A673 (cell line): ENCODE measurements at regions not wholly inside any gene's neighbourhood (a gene's known extent, or its start where the extent isn't known, plus 50 kb on each side); places are given as distances from the start of the nearest gene placed in this dataset.

Experiments
- BruUV-seq: library from RNA; stranded (reverse); fragments of 400-500 nt; replicated peaks from 2 replicates; lab custom pipeline; 2021; lab: Mats Ljungman, UMichigan
- CTCF ChIA-PET: fragments of 300-600 bp; sonication (Branson Sonifier 250); formaldehyde crosslinking; loops from one replicate; lab custom pipeline; 2022; ENCODE audit warnings: antibody characterized with exemption; lab: Charles Lee
- POLR2A ChIA-PET: fragments of 300-600 bp; sonication (Branson Sonifier 250); formaldehyde crosslinking; loops from one replicate; lab custom pipeline; 2022; ENCODE audit warnings: antibody characterized with exemption; ENCODE audit not compliant: low non-redundant PET; lab: Charles Lee
- DNase-seq: peaks from one replicate; pipeline ENCODE4 v3.0.0-alpha.2; 2015; ENCODE audit warnings: low spot score
- H3K27ac ChIP-seq: fragments of 200-600 bp; sonication (generic); 2 replicates; pipeline ENCODE4 v1.5.1; 2016; ENCODE audit warnings: mixed run types, low read depth, mild to moderate bottlenecking, mixed read lengths, antibody characterized with exemption, low read length; ENCODE audit not compliant: poor library complexity, severe bottlenecking
- H3K27me3 ChIP-seq: fragments of 200-600 bp; sonication (generic); replicated peaks from 2 replicates; pipeline ENCODE4 v1.6.1; 2017; ENCODE audit warnings: mixed run types, low read depth, mild to moderate bottlenecking, mixed read lengths, antibody characterized with exemption, low read length; ENCODE audit not compliant: insufficient read depth, poor library complexity
- H3K36me3 ChIP-seq: fragments of 200-600 bp; sonication (generic); 2 replicates; pipeline ENCODE4 v1.6.1; 2016; ENCODE audit warnings: mixed run types, mild to moderate bottlenecking, mixed read lengths, antibody characterized with exemption, low read length; ENCODE audit not compliant: insufficient read depth, poor library complexity, severe bottlenecking
- H3K4me1 ChIP-seq: fragments of 200-600 bp; sonication (generic); 2 replicates; pipeline ENCODE4 v1.6.1; 2017; ENCODE audit warnings: mixed run types, mild to moderate bottlenecking, mixed read lengths, antibody characterized with exemption, low read length; ENCODE audit not compliant: insufficient read depth, poor library complexity, severe bottlenecking
- H3K4me3 ChIP-seq: fragments of 200-600 bp; sonication (generic); 2 replicates; pipeline ENCODE4 v1.5.1; 2016; ENCODE audit warnings: low read depth, mixed run types, mild to moderate bottlenecking, mixed read lengths, low read length; ENCODE audit not compliant: poor library complexity, severe bottlenecking
- H3K9me3 ChIP-seq: fragments of 200-600 bp; sonication (generic); 2 replicates; pipeline ENCODE4 v1.6.1; 2016; ENCODE audit warnings: mixed run types, low read depth, mild to moderate bottlenecking, mixed read lengths, antibody characterized with exemption, low read length; ENCODE audit not compliant: poor library complexity, severe bottlenecking
- EZH2 ChIP-seq: fragments of 200-600 bp; sonication (generic); IDR thresholded peaks from 2 replicates; pipeline ENCODE4 v1.6.1; 2017; ENCODE audit warnings: borderline replicate concordance, low read depth, mild to moderate bottlenecking, mixed read lengths, antibody characterized with exemption, low read length; ENCODE audit not compliant: poor library complexity, severe bottlenecking
- intact Hi-C: fragments of 100-400 bp; cut with micrococcal nuclease; formaldehyde crosslinking; loops from one replicate; pipeline ENCODE4 v1.10.0; 2022; ENCODE audit not compliant: unreplicated experiment
- TF ChIP-seq, protein P1 (sequence below): fragments of 300-800, 200-600 bp; sonication (generic); conservative IDR thresholded peaks from 2 replicates; pipeline ENCODE4 v1.5.1; 2017; ENCODE audit warnings: low read depth, mild to moderate bottlenecking, antibody characterized with exemption, low read length, moderate library complexity, mixed read lengths

DNA sequence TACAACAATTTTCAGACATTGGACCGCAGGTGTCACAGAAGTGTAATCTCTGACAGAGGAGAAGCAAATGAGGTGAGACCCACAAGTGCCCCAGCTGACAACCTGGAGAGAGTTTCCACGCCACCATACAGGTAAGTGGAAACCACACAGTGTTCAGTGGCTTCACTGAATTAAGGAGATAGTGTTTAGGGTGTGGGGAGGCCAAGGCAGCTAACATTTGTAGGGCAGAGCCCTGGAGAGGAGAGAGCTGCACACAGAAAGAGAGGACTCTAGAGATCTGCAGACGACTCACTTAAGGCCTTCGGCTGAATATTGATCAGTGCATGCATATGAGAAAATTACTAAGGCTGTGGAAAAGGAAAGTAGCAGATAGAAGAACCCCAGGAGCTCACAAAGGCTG lies 228.9 kb upstream of the TNRC6C start:
- CTCF ChIA-PET, result no interaction called here
- POLR2A ChIA-PET, result no interaction called here

DNA sequence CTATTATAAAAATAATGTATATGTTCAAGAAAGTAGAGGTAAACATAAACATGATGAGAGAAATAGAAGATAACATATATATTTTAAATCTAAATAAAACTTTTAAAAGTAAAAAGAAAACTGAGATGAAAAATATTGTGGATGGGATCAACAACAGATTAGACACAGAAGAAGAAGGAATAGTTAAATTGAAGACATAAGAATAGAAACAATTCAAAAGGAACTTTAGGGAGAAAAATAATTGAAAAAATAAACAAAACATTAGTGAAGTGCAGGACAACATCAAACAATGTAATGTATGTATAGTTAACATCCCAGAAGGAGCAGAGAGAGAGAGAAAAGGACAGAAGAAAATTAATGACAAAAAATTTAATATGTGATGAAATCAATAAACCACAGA lies 228.1 kb upstream of the TNRC6C start:
- Histone ChIP-seq H3K27me3 (no peaks in the 10 kb centered on the region), H3K4me1 (peaks cover 16% of the 10 kb centered on the region), H3K9me3 (no peaks in the 10 kb centered on the region), H3K36me3 (no peaks in the 10 kb centered on the region), H3K27ac (no peak overlapping the region), H3K4me3 (no peak overlapping the region)
- no peak for DNase-seq
- no TSS peak for BruUV-seq
- CTCF ChIA-PET, result no interaction called here
- POLR2A ChIA-PET, result no interaction called here
- intact Hi-C loops, result no loop called here
- TF ChIP-seq EZH2, result no peak
- TF ChIP-seq, protein P1, sequence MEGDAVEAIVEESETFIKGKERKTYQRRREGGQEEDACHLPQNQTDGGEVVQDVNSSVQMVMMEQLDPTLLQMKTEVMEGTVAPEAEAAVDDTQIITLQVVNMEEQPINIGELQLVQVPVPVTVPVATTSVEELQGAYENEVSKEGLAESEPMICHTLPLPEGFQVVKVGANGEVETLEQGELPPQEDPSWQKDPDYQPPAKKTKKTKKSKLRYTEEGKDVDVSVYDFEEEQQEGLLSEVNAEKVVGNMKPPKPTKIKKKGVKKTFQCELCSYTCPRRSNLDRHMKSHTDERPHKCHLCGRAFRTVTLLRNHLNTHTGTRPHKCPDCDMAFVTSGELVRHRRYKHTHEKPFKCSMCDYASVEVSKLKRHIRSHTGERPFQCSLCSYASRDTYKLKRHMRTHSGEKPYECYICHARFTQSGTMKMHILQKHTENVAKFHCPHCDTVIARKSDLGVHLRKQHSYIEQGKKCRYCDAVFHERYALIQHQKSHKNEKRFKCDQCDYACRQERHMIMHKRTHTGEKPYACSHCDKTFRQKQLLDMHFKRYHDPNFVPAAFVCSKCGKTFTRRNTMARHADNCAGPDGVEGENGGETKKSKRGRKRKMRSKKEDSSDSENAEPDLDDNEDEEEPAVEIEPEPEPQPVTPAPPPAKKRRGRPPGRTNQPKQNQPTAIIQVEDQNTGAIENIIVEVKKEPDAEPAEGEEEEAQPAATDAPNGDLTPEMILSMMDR, result no peak

More for the DNA sequence above, 228.9 kb upstream of the TNRC6C start:
- BruUV-seq, result no TSS peak
- Histone ChIP-seq H3K27ac (no peak overlapping the region), H3K4me1 (peaks cover 9% of the 10 kb centered on the region), H3K27me3 (no peaks in the 10 kb centered on the region), H3K36me3 (no peaks in the 10 kb centered on the region), H3K9me3 (no peaks in the 10 kb centered on the region), H3K4me3 (no peak overlapping the region)
- intact Hi-C loops, result no loop called here
- no peak for DNase-seq
- TF ChIP-seq, protein P1, result no peak
- TF ChIP-seq EZH2, result no peak

DNA sequence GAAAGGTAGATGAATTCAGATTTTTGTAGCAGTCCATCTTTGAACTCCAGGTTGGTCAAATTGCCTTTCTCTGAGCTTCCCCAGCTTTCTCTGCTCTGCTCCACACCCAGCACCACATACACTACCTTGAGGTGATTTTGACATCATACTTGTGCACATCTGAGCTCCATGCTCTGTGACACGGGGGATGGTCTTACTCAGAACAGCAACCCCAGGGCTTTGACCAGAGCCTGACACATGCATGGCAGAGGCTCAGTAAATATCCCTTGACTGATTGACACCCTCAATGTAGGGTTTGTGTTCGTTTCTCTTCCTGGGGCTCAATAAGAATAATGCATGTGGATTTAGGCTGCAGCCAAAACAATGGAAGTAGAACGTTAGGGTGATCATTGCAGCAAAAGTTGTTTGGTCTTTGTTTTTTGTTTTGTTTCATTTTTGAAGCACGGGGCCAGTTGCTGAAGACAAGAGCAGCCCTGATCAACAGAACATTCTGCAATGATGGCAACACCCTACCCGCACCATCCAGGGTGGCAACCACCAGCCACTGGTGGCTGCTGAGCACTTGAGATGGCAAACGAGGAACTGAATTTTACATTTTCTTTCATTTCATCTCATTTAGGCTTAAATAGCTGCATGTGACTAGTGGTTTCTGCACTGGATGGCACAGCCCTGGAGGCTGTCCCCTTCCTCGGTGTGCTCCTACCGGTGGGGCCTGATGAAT lies 224.8 kb upstream of the TNRC6C start:
- Histone ChIP-seq H3K36me3 (no peaks in the 10 kb centered on the region), H3K4me3 (no peak overlapping the region), H3K27me3 (no peaks in the 10 kb centered on the region), H3K27ac (no peak overlapping the region), H3K9me3 (no peaks in the 10 kb centered on the region), H3K4me1 (peaks cover 27% of the 10 kb centered on the region)
- DNase-seq, result no peak
- ChIA-PET POLR2A (no interaction called here), CTCF (no interaction called here)
- intact Hi-C loops, result no loop called here
- no TSS peak for BruUV-seq
- TF ChIP-seq EZH2, result no peak
- TF ChIP-seq, protein P1, result no peak
